HG02885 (cell line): ENCODE measurements at regions not wholly inside any gene's neighbourhood (a gene's known extent, or its start where the extent isn't known, plus 50 kb on each side); places are given as distances from the start of the nearest gene placed in this dataset.
"Not testable (repeated sequence)": the region's sequence is repeated elsewhere in the genome, so short reads cannot be mapped to it uniquely, and the experiment has no call there.

Experiments
- ATAC-seq: cut with Tn5 transposase; IDR thresholded peaks from one replicate; pipeline ENCODE4 v1.9.1; 2021; ENCODE audit warnings: mild to moderate bottlenecking; ENCODE audit not compliant: unreplicated experiment, poor library complexity

- no peak for ATAC-seq
Observed at GRCh38 chr6:158920311-158920905, 79.6 kb downstream of the RSPH3 start.

- ATAC-seq = no peak
Observed at GRCh38 chr6:158919865-158920264, 80.1 kb downstream of the RSPH3 start.

- no peak for ATAC-seq
Observed at GRCh38 chr6:158916617-158917016, 83.4 kb downstream of the RSPH3 start.

GRCh38 chr6:158914923-158915322 lies 85.1 kb downstream of the RSPH3 start:
- ATAC-seq = no peak

GRCh38 chr6:158913580-158913979 lies 86.4 kb downstream of the RSPH3 start:
- no peak for ATAC-seq

- ATAC-seq = no peak
Observed at GRCh38 chr6:158912655-158913054, 87.3 kb downstream of the RSPH3 start.

GRCh38 chr6:158911746-158912480 lies 88.1 kb downstream of the RSPH3 start:
- no peak for ATAC-seq

- peak; percentile 65 for ATAC-seq
Observed at GRCh38 chr6:158910484-158911440, 89.2 kb downstream of the RSPH3 start.

- ATAC-seq = no peak
Observed at GRCh38 chr6:158909938-158910337, 90.1 kb downstream of the RSPH3 start.

- no peak for ATAC-seq
Observed at GRCh38 chr6:158908606-158909005, 89.4 kb upstream of the EZR start.

GRCh38 chr6:158907931-158908330 lies 88.8 kb upstream of the EZR start:
- no peak for ATAC-seq

- no peak for ATAC-seq
Observed at GRCh38 chr6:158906926-158907325, 87.8 kb upstream of the EZR start.

- no peak for ATAC-seq
Observed at GRCh38 chr6:158905277-158905676, 86.1 kb upstream of the EZR start.

GRCh38 chr6:158903801-158904200 lies 84.6 kb upstream of the EZR start:
- ATAC-seq = no peak

GRCh38 chr6:158900663-158901312 lies 81.6 kb upstream of the EZR start:
- ATAC-seq = no peak

GRCh38 chr6:158897236-158897635 lies 78.1 kb upstream of the EZR start:
- ATAC-seq = no peak

- ATAC-seq = no peak
Observed at GRCh38 chr6:158895661-158896060, 76.5 kb upstream of the EZR start.

GRCh38 chr6:158894193-158894592 lies 75.0 kb upstream of the EZR start:
- ATAC-seq = no peak

GRCh38 chr6:158892266-158892665 lies 73.1 kb upstream of the EZR start:
- no peak for ATAC-seq

- ATAC-seq = not testable (repeated sequence)
Observed at GRCh38 chr6:158891560-158891959, 72.4 kb upstream of the EZR start.
